IPS-NIHi11 (cell line): ENCODE measurements at regions not wholly inside any gene's neighbourhood (a gene's known extent, or its start where the extent isn't known, plus 50 kb on each side); places are given as distances from the start of the nearest gene placed in this dataset.
A peak's percentile ranks its signal among the peaks of the same experiment; 100 is the strongest.
"Not testable (repeated sequence)": the region's sequence is repeated elsewhere in the genome, so short reads cannot be mapped to it uniquely, and the experiment has no call there.

ENCODE experiments used
- DNase-seq: peaks from one replicate; pipeline ENCODE4 v3.0.0; 2012; ENCODE audit warnings: mixed read lengths, low spot score

DNA sequence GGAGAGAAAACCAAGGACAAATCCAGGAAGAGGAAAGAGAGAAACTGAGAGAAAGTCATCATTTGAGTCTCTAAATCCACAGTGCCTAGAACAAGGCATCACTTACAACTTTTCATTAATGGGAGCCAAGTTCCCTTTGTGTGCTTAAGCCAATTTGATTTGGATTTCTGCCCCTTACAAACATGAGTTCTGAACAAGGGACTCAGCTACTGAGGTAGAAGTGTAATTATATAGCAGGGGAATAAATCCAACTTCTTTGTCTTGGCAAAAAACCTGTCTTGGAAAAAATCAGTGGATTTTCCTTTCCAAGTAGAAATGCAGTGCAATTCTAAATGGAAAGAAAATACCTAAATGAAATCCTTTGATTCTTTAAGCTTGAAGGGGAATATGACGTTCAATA is 307.2 kb upstream of the CNTN3 start:
- DNase-seq: no peak

DNA sequence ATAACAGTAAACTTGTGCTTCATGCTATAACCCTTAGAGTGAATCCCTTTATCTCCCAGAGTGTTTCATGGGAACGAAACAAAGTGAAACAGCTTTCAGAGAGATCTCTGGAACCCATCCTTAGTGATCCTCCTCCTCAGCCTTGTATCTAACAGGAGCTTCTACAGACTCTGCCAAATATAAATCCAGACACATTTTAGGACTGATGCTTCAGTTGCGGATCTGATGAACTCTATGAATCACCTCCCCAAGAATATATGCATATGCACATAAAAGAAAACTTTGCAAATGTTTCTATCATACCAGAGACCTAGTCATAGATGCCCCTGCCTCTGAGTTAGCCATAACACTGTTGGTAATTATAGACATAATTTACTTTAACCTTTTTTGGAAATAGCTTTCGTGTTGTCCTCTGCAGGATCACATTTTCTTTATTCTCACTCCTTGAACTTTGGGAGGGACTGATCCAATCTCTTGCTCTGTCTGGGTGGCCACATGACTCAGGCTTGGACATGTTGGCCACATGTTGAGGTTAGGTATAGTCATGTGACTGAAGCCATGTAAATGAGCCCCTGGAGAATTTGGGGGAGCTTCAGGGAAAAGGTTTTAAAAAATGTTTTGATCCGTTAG is 306.4 kb upstream of the CNTN3 start:
- DNase-seq: no peak

DNA sequence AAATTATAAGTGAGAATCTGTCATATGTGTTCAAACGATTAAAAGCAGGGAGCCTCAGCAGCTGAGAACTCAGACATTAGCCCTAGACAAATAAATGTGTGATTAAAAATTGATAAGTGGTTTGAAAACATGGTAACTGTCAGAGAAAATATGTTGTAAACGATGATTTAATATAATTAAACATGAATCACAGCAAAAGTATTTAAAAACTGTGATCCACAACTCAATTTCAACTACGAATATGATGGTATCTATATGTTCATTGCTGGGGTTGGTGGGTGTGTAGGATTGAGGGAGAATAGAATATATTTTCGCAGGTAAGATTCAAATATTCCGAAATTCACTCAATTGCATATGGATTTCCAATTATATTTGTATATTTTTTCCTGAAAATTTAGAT is 302.2 kb upstream of the CNTN3 start:
- no peak for DNase-seq

DNA sequence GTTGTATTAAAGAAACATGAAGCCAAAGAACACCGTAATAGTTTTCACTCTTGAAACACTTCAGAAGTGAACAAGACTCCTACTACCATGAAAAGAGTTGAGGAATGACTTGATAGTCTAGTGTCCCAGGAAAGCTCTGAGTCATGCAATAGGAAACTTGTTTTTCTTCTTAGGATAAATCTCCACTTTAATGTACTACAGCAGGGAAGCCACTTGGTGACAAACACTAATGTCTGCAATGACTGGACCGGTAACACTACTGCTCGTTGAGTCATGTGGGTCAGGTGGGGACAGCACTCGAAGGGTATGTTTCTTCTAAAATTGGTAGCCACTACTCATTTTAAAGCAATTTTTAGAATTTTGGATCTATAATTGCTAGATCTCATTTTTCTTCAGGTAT is 291.7 kb upstream of the CNTN3 start:
- no peak for DNase-seq

DNA sequence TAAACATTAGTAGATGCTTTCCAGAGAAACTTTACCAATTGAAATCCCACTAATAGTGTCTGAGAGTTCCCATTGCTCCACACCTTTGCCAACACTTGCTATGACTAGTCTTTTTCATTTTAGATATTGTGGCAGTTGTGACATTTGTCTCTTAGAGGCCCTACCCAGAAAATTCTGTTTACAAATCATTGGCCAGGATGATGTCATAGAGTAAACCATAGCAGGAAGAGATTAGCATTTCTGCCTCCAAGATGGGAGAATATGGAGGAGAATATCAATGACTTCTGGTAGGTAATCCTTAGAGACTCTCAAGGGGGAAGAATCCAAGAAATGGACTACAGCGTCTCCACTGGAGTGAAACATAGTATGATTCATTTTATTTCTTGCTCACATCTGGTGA is 291.0 kb upstream of the CNTN3 start:
- no peak for DNase-seq

DNA sequence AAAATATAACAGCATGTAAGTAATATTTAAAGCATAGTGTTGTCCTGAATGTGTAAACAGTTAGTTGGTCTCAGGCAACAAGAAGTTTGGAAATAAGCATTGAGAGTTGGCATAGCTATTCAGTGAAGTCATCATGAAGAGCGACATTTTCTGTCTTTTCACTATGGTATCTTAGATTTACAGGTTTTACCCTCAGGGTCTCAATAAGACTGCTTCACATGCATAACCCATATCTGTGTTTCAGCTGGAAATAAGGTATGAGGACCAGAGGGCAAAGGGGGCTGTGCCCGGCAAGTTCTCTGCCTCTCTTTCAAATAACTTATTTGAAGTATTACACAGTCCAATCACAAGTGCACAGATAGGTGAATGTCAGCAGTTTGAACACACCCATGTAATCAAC is 290.2 kb upstream of the CNTN3 start:
- DNase-seq: no peak

DNA sequence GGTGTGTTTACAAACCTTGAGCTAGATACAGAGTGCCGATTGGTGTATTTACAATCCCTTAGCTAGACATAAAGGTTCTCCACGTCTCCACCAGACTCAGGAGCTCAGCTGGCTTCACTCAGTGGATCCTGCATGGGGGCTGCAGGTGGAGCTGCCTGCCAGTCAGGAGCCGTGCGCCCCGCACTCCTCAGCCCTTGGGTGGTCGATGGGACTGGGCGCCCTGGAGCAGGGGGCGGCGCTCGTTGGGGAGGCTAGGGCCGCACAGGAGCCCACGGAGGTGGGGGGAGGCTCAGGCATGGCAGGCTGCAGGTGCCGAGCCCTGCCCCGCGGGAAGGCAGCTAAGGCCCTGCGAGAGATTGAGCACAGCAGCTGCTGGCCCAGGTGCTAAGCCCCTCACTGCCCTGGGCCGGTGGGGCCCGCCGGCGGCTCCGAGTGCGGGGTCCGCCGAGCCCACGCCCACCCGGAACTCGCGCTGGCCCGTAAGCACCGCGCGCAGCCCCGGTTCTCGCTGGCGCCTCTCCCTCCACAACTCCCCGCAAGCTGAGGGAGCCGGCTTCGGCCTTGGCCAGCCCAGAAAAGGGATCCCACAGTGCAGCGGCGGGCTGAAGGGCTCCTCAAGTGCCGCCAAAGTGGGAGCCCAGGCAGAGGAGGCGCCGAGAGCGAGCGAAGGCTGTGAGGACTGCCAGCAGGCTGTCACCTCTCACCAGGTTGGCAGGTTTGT is 285.5 kb upstream of the CNTN3 start:
- not testable (repeated sequence) for DNase-seq

DNA sequence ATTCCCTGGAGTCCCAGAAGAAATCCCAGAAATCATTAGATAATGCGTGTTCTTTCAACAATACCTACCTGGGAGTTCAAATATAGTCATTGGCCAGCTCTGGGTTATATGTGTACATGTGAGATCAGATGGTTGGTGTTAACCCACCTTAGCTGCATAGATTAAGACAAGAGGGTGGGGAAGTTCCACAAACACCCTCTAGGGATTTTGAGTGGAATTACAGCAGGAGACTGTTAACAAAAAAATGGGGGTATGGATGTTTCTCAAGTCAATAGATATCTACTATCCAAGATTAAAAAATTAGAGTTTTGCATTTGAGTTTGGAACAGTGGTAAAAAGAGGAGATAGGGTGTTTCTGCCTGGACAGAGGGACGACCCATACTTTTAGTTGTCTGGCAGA is 282.5 kb upstream of the CNTN3 start:
- DNase-seq: peak; percentile 31

DNA sequence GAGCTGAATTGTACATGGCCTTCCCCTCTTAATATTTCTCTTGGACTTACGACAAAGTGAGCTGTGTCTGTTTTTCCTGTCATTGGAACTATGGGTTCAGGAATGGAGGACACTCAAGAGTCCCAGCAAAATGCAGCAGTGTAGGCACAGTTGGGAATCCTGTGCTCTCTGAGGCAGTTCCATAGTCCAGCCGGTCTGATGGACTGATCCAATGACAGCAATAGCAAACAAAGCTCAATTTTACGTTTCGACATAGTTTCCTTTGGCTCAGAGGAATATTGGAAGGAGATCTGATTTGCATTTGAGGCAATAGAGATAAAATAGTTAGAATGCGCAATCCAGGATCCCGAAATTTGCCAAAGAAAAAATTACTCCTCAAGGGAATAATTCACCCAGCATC is 276.9 kb upstream of the CNTN3 start:
- DNase-seq: no peak

DNA sequence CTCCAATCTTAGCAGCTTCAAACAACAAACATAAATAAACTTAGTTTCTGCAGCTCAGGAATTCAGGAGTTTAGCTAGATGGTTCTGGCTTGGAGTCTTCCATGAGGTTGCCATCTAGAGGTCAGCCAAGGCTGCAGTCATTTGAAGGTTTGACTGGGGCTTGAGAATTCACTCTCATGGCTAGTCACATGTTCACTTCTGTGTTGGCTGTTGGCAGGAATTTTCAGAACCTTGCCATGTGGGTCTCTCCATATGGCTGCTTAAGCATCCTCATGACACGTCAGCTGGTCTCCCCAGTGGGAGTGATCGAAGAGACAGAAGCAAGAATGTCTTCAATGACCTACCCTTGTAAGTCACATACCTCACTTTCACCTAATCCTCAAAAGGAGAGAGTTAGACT is 269.2 kb upstream of the CNTN3 start:
- DNase-seq: peak; percentile 18

DNA sequence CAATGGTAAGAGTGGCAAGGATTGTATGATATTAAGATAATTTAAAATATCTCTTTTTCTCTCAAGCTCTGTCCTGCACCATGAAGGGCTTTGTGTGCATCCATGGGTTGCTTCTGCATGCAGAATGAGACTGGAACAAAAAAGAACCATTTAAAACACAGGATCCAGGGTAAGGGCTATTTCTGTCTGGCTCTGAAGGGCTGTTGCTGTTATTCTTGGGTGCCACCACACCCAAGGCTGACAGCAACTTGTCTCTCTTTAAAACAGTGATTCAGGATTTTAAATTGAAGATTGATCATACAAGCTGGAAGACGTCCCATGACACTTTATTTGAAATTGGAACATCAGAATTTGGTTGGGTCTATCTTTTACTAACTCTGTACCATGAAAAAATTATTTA is 268.8 kb upstream of the CNTN3 start:
- no peak for DNase-seq

DNA sequence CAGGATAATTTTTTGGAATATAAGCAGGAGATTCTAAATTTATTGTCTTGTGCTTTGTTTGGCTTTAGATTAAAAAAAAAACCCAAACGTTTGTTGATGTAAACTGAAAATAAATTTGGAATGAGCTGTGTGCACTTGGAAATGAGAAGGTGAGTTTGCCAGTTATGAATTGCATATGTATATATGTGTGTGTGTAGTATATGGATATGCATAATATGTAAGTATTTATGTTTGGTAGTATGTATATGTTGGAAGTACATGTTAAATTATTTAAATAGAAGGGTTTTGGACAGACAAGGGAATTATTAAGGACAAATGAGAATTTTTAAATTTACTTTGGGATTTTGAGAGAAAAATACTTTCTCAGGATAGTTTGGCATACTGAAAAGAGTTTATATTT is 265.8 kb upstream of the CNTN3 start:
- DNase-seq: no peak

DNA sequence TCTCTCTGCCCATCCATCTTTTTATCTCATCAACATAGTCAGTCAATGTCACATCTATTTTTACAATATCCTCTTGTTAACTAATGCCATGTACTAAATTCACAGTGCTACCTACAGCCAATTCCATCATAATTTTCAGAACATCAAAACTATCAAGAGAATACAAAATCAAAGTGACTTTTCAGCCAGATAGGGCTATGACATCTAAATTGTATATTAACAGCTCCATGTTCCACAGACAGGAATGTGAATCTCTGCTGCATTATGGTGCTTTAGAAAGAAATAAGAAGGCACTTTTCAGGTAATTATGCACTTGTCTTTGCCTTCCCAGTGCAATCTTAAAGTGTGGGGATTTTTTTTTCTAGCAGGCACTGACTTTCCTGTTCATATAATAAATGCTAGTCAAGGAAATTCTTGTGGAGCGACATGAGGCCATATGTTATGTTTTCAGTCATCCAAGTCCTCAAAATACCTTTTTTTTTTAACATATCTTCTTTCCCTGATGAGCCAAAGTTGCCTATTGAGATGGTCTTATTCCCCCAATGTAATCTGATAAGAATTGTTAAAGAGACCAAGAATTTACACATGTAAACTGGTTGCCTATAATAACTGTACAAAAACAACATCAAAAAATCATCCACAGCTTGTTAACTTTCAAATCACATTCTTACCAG is 252.0 kb upstream of the CNTN3 start:
- DNase-seq: no peak

DNA sequence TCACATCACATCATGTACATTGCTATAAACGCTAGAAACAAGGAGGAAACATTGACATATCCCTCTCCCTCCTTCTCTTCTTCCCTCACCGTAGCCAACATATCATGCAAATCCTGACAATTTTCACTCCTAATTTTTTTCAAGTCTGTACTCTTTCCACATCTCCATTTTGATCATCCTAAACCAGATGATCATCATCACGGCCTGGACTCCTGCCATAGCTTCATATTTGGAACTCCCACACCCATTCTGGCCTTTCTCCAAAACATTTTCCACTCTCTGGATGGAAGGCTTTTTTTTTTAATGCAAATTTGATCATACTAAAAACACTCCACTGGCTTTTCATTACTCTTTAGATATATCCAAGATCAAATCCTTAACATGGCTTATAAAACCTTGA is 248.0 kb upstream of the CNTN3 start:
- no peak for DNase-seq

DNA sequence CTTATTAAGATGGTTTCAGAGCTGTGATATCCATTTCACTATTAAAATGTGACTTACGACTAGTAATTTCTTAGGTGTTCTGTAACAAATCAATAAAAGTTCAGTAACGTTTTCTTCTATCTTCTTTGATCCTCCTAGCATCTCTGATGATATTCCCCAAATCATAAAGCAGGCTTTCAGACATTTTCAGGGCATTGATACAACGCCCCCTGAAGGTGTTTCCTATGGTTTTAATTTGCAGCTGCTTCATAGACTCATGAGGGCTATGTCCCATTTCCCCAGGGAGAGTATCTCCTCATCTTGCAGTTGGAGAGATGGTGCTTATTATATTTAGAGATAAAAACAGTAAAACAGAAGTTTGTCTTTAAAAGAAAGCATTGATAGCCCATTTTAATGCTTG is 246.8 kb upstream of the CNTN3 start:
- DNase-seq: peak; percentile 17

DNA sequence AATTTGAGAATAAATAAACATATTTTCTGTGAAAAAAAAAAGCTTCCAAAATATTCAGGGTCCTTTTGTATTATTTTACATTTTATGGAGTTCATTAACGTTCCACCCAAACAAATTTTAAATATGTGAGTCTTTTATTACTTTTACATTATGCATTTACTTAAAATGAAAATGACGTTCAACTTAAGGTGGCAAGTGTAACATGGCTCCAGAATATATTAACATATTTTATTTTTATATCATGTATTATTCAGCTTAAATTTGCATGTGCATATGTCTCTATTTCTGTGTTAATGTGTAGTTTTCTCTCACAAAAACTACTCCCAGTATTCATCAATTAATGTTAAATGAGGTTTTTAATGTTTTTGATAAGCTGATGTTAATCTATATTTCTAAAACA is 243.6 kb upstream of the CNTN3 start:
- no peak for DNase-seq

DNA sequence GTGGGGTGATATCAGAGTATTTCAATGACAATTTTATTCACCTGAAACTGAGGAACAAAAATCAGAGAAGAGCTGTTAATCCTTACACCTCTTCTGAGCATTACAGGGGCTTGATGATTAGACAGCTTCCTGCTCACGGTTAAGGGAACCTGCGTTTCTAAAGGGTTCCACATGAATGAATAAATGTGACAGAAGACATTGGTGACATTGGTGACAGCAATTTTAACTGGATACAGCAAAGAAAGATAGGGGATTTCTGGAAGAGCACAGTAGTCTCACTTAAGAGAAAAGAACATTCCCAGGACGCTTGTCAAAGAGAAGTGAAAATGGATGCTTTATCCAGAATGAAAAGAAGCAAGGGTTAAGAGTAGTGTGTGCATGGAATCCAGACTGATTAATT is 235.9 kb upstream of the CNTN3 start:
- no peak for DNase-seq

DNA sequence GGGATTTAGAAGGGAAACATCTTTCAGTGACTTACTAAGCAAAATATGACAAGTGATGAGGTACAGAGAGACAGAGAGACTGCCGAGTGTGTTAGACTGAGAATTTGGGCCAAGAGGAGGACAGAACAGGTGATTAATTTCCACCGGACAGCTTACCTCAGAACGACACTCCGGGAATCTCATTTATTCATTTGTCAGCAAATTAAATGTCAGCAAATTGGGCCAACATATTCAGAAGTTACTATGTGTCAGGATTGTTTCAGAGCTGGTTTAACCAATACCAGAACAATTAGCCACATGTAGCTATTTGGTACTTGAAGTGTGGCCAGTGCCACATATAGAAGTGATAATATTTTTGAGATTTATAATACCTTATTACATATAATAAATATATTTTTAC is 232.6 kb upstream of the CNTN3 start:
- no peak for DNase-seq

DNA sequence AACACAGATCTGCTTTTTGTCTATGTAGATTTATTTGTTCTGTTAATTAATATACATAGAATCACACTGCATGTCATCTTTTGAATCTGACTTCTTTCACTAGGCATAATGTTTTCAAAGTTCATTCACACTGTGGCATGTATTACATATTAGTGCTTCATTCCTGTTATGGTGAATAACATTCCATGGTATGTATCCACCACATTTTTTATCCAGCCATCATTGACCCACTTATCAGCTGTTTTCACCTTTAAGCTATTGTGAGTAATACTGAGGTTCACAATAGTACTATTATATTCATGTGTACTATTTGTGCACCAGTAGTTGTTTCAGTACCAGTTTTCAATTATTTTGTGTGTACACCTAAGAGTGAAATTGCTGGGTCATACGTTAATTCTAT is 230.6 kb upstream of the CNTN3 start:
- no peak for DNase-seq

DNA sequence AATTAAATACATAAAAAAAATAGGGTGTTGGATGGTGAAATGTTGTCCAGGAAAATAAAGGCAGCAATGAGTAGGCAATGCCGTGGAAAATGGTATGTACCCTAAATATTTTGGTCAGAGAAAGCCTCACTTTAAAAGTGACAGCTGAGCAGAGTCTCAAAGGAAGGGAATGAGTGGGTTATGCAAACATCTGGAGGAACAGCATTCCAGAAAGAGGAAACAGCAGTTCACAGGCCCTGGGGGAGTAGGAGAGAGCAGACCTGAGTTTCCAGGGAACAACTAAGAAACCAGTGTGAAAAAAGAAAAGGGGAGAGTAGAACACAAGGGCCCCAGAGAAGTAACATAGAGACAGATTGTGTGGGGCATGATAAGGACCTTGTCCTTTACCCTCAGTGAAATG is 230.0 kb upstream of the CNTN3 start:
- peak; percentile 11 for DNase-seq

DNA sequence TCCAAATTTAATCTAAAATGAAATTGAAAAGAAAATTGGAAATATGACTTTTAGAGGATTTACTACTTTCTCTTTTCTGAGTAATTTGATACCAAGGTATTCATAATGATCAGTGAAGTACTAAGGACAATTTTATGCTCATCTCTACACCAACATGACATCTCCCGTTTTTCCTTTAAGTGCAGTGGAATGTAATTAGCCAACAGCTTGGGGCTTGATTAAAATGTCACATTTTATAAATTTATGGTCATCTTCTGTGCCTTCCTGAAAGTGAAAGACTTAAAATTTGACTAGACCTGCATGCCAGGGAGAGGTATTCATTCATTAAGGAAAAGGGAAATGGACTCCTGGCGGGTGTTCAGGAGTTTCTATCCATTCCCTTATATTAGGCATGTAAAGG is 228.2 kb upstream of the CNTN3 start:
- no peak for DNase-seq

DNA sequence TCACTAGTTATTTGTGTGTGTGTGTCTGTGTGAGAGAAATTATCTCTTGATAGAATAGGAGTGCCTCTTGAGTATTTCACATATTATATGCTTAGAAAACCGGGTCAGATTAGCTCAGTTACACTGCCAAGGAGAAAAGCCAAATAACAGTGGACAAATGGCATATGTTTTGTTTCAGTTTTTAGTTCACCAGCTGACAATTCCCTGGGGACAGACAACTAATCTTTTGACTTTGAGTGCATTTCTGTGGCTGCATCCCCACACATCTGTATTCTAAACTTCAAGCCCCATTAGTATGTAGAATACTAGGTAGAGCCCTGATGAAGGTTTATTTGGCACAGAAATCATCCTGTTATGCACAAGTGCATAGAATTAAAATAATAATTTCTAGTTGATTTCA is 227.7 kb upstream of the CNTN3 start:
- no peak for DNase-seq

DNA sequence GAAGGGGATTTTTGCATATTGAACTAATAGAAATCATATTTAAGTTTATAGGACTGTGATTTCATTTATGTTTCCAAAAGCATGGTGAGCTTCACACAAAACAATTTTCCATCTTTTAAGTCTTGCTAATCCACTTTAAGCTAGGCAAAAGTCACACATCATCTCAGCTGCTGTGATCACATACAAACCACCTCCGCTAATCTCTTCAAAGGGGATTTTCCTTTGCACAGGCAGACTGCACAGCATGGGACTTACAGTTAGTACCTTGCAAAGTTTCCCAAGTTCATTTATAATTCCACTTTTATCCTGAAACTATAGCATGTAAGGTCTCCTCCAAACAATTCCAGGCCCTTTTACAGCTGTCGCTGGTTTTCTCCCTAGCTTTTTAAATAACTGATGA is 225.1 kb upstream of the CNTN3 start:
- DNase-seq: no peak

DNA sequence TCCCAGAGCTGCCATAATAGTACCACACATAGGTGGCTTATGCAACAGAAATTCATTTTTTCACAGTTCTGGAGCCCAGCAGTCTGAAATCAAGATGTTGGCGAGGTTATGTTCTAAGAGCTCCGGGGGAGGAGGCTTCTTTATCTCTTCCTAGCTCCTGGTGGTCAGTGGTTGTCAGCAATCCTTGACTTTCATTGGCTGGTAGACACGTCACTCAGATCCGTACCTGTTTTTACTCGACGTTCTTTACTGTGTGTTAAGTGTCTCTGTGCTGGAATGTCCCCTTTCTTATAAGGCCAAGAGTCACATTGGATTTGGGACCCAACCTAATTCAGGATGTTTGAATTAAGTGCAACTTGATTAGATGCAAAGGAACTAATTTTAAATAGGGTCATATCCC is 218.5 kb upstream of the CNTN3 start:
- no peak for DNase-seq
